ENCODE measurements at regions not wholly inside any gene's neighbourhood (a gene's known extent, or its start where the extent isn't known, plus 50 kb on each side); places are given as distances from the start of the nearest gene placed in this dataset.

- TF ChIP-seq REST (IDR thresholded peaks at IDR 0.05; ENCODE audit: borderline replicate concordance) (peak; percentile 33; the same call in 1 of the 2 replicates), REST (CRISPR knock-in tag; IDR thresholded peaks at IDR 0.05; ENCODE audit: low read depth) (no peak), NCOA2 (IDR thresholded peaks at IDR 0.05; ENCODE audit: partially characterized antibody in 2 of 2) (no peak), BHLHE40 (IDR thresholded peaks at IDR 0.05; ENCODE audit: low read length) (0 out of 2 replicates have a peak, but pooled peaks have one; percentile 12)
Observed at GRCh38 chr18:55779691-55780585, 191.9 kb upstream of the TCF4 start (continued).
